Dendritic cell treated with granulocyte-macrophage colony-stimulating factor and Interleukin-4, amounts not matched to agents 40 ng/mL and 50 ng/mL, for 4 days (primary cell): ENCODE measurements at regions not wholly inside any gene's neighbourhood (a gene's known extent, or its start where the extent isn't known, plus 50 kb on each side); places are given as distances from the start of the nearest gene placed in this dataset.
A peak's percentile ranks its signal among the peaks of the same experiment; 100 is the strongest.

ENCODE experiments used
- H3K27ac Mint-ChIP-seq: one replicate; pipeline ENCODE4 v1.8.0; 2022; ENCODE audit warnings: mild to moderate bottlenecking, mixed read lengths
- H3K27me3 Mint-ChIP-seq: one replicate; pipeline ENCODE4 v1.8.0; 2022; ENCODE audit warnings: mild to moderate bottlenecking, mixed read lengths
- H3K36me3 Mint-ChIP-seq: one replicate; pipeline ENCODE4 v1.8.0; 2022; ENCODE audit warnings: low read depth, mixed read lengths
- H3K4me1 Mint-ChIP-seq: one replicate; pipeline ENCODE4 v1.8.0; 2022; ENCODE audit warnings: low read depth, mixed read lengths
- H3K4me3 Mint-ChIP-seq: one replicate; pipeline ENCODE4 v1.8.0; 2022; ENCODE audit warnings: mild to moderate bottlenecking, moderate library complexity, mixed read lengths
- H3K9me3 Mint-ChIP-seq: one replicate; pipeline ENCODE4 v1.8.0; 2022; ENCODE audit warnings: mixed read lengths
- intact Hi-C: fragments of 100-400 bp; cut with micrococcal nuclease; formaldehyde crosslinking; loops from one replicate; pipeline ENCODE4 v1.15.0; 2022

GRCh38 chr10:78937393-78937792 lies 131.4 kb upstream of the ZMIZ1 start:
- H3K36me3 Mint-ChIP-seq, result no peaks in the 10 kb centered on the region
- H3K9me3 Mint-ChIP-seq, result no peaks in the 10 kb centered on the region
- H3K27me3 Mint-ChIP-seq, result peaks cover 15% of the 10 kb centered on the region
- no peak overlapping the region for H3K4me3 Mint-ChIP-seq
- intact Hi-C loops, result no loop called here
- H3K27ac Mint-ChIP-seq, result no peak overlapping the region
- peaks cover 44% of the 10 kb centered on the region for H3K4me1 Mint-ChIP-seq

- intact Hi-C loops, result no loop called here
- no peaks in the 10 kb centered on the region for H3K36me3 Mint-ChIP-seq
- H3K27me3 Mint-ChIP-seq, result peaks cover 11% of the 10 kb centered on the region
- H3K4me3 Mint-ChIP-seq, result no peak overlapping the region
- H3K9me3 Mint-ChIP-seq, result peaks cover under 1% of the 10 kb centered on the region
- H3K4me1 Mint-ChIP-seq, result peaks cover 40% of the 10 kb centered on the region
- H3K27ac Mint-ChIP-seq, result peak overlapping the region; percentile 63
These were observed 130.7 kb upstream of the ZMIZ1 start for GRCh38 chr10:78937800-78938694.

- H3K4me3 Mint-ChIP-seq, result no peak overlapping the region
- peaks cover 40% of the 10 kb centered on the region for H3K4me1 Mint-ChIP-seq
- H3K36me3 Mint-ChIP-seq, result peaks cover 8% of the 10 kb centered on the region
- H3K9me3 Mint-ChIP-seq, result peaks cover 8% of the 10 kb centered on the region
- H3K27me3 Mint-ChIP-seq, result peaks cover 10% of the 10 kb centered on the region
- intact Hi-C loops, result loop anchor here (1.0 kb wide), 1 partner anchor 21 kb away; no protein-coding TSS in a partner anchor
- H3K27ac Mint-ChIP-seq, result peak overlapping the region; percentile 63
These were observed 129.8 kb upstream of the ZMIZ1 start for GRCh38 chr10:78938695-78939672.

DNA sequence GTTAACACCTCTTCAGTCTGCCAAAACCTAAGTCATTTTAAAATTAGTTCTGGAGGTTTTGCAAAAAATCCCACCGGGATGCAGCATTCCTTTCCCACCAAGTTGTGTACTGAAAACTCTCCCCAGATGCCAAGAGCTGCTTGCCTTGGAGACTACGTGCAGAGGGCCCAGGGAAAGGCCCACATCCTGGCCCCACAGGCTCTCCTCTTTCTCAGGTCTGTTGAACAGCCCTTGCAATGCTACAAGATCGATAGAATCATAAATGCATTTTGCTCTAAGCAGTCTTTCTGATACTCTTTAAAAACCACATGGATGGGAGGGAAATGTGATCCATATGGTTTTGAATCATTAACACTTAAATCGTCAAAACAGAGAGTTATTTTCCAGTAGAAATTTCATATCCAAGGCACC lies 126.7 kb upstream of the ZMIZ1 start:
- Mint-ChIP-seq H3K36me3 (peaks cover 8% of the 10 kb centered on the region), H3K27ac (no peak overlapping the region), H3K27me3 (peaks cover 16% of the 10 kb centered on the region), H3K4me1 (peaks cover 18% of the 10 kb centered on the region), H3K9me3 (peaks cover 8% of the 10 kb centered on the region), H3K4me3 (no peak overlapping the region)
- intact Hi-C loops, result no loop called here

DNA sequence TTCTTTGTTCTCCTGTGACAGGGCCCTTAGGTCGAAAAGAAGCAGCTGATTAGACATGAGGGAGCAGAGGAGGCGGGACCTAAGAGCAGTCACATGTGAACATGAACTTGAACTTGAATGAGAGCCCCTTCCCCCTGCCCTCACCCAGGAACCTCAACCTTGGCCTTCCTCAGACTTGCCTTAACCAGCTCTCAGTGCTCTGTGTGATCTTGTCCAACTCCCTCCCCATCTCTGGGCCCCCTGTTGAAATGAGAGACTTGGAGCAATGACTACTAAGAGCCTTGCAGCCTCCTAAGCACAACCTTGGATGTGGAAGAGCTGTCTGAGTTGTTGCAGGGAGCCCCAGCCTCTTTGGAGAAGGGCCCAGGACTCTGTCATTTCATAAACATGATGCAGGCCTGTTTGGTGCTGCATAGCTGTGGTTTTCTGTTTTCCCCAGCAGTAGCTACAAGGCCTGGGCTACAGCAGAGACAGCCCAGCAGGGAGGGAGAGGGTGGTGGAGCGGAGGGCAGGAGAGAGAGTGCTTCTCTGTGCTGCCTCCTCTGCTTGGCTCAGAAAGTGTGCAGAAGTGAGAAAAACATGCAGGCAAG lies 123.9 kb upstream of the ZMIZ1 start:
- intact Hi-C loops, result no loop called here
- Mint-ChIP-seq H3K4me3 (no peak overlapping the region), H3K9me3 (peaks cover 8% of the 10 kb centered on the region), H3K36me3 (peaks cover 8% of the 10 kb centered on the region), H3K27ac (no peak overlapping the region), H3K4me1 (no peaks in the 10 kb centered on the region), H3K27me3 (peaks cover 16% of the 10 kb centered on the region)

DNA sequence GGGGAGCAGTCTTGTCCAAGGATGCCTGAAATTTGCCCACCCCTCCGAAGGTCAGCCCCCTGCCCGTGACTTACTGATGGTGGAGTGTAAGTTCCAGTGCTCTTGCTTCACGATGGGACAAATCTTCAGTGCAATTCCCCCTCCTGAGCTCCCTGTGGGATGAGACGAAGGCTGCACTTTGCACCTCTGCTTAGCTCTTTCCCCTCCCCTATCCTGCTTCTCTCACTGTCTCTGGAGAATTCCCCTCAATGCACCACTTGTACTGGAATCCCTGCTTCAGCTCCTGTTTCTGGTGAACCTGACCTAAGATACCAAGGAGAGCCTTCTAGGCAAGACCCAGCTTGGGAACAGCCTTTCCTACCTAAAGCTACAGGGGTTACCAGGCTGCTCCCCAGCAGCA lies 122.9 kb upstream of the ZMIZ1 start:
- peaks cover 8% of the 10 kb centered on the region for H3K36me3 Mint-ChIP-seq
- intact Hi-C loops, result no loop called here
- no peak overlapping the region for H3K4me3 Mint-ChIP-seq
- no peaks in the 10 kb centered on the region for H3K4me1 Mint-ChIP-seq
- H3K9me3 Mint-ChIP-seq, result peaks cover 8% of the 10 kb centered on the region
- peaks cover 16% of the 10 kb centered on the region for H3K27me3 Mint-ChIP-seq
- no peak overlapping the region for H3K27ac Mint-ChIP-seq

DNA sequence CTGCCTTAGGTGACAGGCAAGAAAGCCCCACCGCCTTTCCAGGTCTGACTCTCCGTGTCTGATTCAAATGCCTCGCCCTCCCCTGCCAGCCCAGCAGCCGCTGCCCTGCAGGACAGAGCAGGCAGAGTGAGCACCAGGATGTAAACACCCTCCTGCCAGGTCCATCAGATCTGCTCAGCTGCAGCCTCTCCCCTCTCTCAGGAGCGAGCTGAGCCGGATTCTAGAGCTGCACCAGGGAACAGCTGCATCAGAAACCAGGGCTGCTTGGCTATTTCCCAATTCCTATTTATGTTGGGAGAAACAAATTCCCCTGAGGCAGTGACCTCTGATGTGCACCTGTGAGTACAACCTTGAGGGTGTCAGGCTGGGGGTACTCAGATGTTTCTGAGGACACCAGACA lies 121.5 kb upstream of the ZMIZ1 start:
- Mint-ChIP-seq H3K9me3 (peaks cover 8% of the 10 kb centered on the region), H3K4me1 (no peaks in the 10 kb centered on the region), H3K27me3 (peaks cover 23% of the 10 kb centered on the region), H3K36me3 (peaks cover 8% of the 10 kb centered on the region), H3K4me3 (no peak overlapping the region), H3K27ac (no peak overlapping the region)
- intact Hi-C loops, result no loop called here

DNA sequence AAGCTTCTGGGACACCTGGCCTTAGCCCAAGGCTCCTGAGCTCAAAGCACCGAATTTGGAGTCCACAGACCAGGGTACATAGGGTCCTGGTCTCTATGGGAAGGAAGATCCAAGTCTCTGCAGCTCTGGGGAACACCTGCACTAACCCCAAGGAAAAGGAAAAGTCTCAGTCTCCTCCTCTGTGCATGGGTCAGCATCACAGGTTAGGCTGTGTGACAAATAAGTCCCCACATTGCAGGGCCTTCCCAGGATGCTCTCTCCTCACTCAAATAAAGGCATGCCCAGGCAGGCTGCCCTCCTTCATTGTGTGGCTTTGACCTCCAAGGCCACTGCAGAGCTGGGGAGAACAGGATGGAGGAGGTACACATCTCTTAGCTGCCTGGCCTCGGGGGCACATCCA lies 121.0 kb upstream of the ZMIZ1 start:
- H3K4me1 Mint-ChIP-seq, result peaks cover 3% of the 10 kb centered on the region
- no peak overlapping the region for H3K27ac Mint-ChIP-seq
- intact Hi-C loops, result no loop called here
- peaks cover 8% of the 10 kb centered on the region for H3K9me3 Mint-ChIP-seq
- H3K36me3 Mint-ChIP-seq, result peaks cover 8% of the 10 kb centered on the region
- no peak overlapping the region for H3K4me3 Mint-ChIP-seq
- H3K27me3 Mint-ChIP-seq, result peaks cover 25% of the 10 kb centered on the region

GRCh38 chr10:78948621-78949030 lies 120.1 kb upstream of the ZMIZ1 start:
- no peak overlapping the region for H3K27ac Mint-ChIP-seq
- peaks cover 29% of the 10 kb centered on the region for H3K27me3 Mint-ChIP-seq
- H3K9me3 Mint-ChIP-seq, result peaks cover 1% of the 10 kb centered on the region
- peaks cover 3% of the 10 kb centered on the region for H3K36me3 Mint-ChIP-seq
- H3K4me3 Mint-ChIP-seq, result no peak overlapping the region
- intact Hi-C loops, result no loop called here
- peaks cover 12% of the 10 kb centered on the region for H3K4me1 Mint-ChIP-seq

DNA sequence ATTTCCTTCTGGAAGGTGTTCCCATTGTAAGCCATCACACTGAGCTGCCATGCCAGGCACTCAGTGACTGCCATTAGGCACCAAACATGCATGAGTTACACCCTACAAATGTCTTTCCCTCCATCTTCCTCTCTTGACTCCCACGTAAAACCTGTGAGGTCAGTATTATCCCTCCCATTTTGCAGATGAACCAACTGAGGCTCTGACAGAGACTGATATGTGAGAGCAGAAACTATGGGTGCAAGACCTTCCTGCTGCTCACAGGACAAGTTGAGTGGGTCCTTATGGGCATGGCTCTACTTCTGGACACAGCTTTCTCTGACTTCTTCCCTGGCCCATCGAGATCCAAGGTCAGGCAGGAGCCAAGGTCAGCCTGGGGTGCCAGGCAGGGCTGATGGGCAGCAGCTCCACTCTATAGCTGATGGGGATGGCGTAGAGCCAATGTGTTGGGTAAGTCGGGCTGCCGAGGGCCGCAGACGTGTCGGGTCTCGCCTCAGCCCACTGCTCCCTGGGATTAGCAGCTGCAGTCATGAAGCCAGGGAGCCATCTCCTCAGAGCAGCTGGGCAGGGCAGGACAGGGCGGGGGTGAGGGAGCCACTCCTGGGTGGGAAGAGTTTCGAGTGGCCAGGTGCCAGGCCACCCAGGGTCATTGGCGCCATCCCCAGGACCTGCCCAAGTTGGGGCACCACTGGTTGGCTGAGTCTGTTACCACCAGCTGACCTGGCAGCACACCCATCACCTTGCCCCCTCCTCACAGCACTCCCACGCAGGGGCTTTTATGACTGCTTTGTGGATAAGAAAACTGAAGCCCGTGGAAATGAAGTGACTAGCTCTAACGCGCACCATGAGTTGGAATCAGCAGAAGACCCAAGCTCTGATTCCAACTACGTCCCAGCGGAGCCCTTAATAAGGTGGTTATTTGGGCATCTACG lies 117.8 kb upstream of the ZMIZ1 start:
- Mint-ChIP-seq H3K9me3 (no peaks in the 10 kb centered on the region), H3K4me3 (no peak overlapping the region), H3K27ac (no peak overlapping the region), H3K36me3 (no peaks in the 10 kb centered on the region), H3K27me3 (peaks cover 24% of the 10 kb centered on the region), H3K4me1 (peaks cover 15% of the 10 kb centered on the region)
- intact Hi-C loops, result no loop called here

DNA sequence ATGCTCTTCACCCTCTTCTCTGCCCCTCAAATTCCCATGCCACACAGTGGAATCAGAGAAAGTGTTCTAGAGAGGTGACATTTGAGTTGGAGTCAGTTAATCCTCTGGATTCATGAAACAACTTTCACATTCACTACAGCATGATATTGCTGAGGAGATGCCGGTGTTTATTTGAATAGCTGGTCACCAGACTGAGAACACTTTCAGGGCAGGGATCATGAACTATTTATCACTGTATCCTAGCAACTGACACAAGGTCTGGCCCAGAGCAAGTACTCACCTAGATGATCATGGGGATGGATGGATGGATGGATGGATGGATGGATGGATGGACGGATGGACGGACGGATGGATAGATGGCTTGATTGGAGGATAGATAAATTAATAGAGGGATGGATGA lies 116.7 kb upstream of the ZMIZ1 start:
- Mint-ChIP-seq H3K36me3 (no peaks in the 10 kb centered on the region), H3K27me3 (peaks cover 31% of the 10 kb centered on the region), H3K4me1 (peaks cover 15% of the 10 kb centered on the region), H3K4me3 (no peak overlapping the region), H3K9me3 (no peaks in the 10 kb centered on the region), H3K27ac (no peak overlapping the region)
- intact Hi-C loops, result no loop called here

DNA sequence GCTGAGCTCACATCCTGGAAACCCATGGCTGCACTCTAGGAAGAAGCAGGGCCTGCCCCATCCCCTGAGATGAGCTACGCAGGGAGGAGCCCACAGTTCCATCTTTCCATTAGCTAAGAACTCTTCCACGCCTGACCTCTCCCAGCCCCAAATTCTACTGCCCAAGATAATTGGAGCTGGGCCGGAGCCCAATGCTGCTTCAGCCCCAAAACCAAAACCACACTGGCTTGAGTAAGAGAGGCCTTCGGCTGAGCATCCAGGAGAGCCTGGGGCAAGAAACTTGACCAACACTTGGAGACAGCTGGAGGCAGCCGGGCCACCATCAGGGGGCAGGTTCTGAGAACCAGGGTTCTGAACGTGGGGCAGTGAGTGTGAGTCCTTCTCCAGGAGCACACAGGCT lies 116.1 kb upstream of the ZMIZ1 start:
- peaks cover 33% of the 10 kb centered on the region for H3K27me3 Mint-ChIP-seq
- no peak overlapping the region for H3K27ac Mint-ChIP-seq
- intact Hi-C loops, result no loop called here
- H3K4me3 Mint-ChIP-seq, result no peak overlapping the region
- H3K36me3 Mint-ChIP-seq, result no peaks in the 10 kb centered on the region
- no peaks in the 10 kb centered on the region for H3K9me3 Mint-ChIP-seq
- peaks cover 15% of the 10 kb centered on the region for H3K4me1 Mint-ChIP-seq
